H1 (cell line): ENCODE measurements at regions not wholly inside any gene's neighbourhood (a gene's known extent, or its start where the extent isn't known, plus 50 kb on each side); places are given as distances from the start of the nearest gene placed in this dataset.

Experiments used
- CTCF ChIA-PET: fragments of 300-600 bp; sonication (Branson Sonifier 250); formaldehyde crosslinking; loops from one replicate; lab custom pipeline; 2021; ENCODE audit not compliant: partially characterized antibody; lab: Charles Lee
- POLR2A ChIA-PET: fragments of 300-600 bp; sonication (Branson Sonifier 250); formaldehyde crosslinking; loops from one replicate; lab custom pipeline; 2021; ENCODE audit warnings: inconsistent platforms; ENCODE audit not compliant: partially characterized antibody; lab: Charles Lee
- DNase-seq, 2 experiments: peaks; one replicate each; pipeline versions ENCODE4 v3.0.0 to v3.0.0-alpha.2; 2010 to 2022; ENCODE audit warnings: low spot score in 2 of 2, low read depth in 1 of 2, mixed read lengths in 1 of 2
- FAIRE-seq: peaks from 2 replicates; lab custom pipeline; 2011; peaks lifted over from hg19 to GRCh38; lab: Jason Lieb, UNC
- H2AFZ ChIP-seq: 2 replicates; pipeline ENCODE4 v1.8.1; 2012; ENCODE audit warnings: low read length, inconsistent platforms
- H2AK5ac ChIP-seq: 2 replicates; pipeline ENCODE4 v1.6.1; 2013; ENCODE audit warnings: low read depth, low read length
- H2BK120ac ChIP-seq: replicated peaks from 2 replicates; pipeline ENCODE3; 2013; ENCODE audit warnings: low read depth, low read length, inconsistent platforms
- H2BK12ac ChIP-seq: 2 replicates; pipeline ENCODE4 v1.6.1; 2013; ENCODE audit warnings: low read depth, low read length
- H2BK15ac ChIP-seq: 2 replicates; pipeline ENCODE4 v1.6.1; 2013; ENCODE audit warnings: low read length
- H2BK20ac ChIP-seq: 2 replicates; pipeline ENCODE4 v1.6.1; 2013; ENCODE audit warnings: low read length
- H2BK5ac ChIP-seq: 2 replicates; pipeline ENCODE4 v1.6.1; 2013; ENCODE audit warnings: low read depth, low read length
- H3K14ac ChIP-seq: 2 replicates; pipeline ENCODE4 v1.6.1; 2013; ENCODE audit warnings: inconsistent platforms; ENCODE audit not compliant: insufficient read length
- H3K18ac ChIP-seq: 2 replicates; pipeline ENCODE4 v1.6.1; 2013; ENCODE audit warnings: low read length; ENCODE audit errors: extremely low read depth
- H3K23ac ChIP-seq: 2 replicates; pipeline ENCODE4 v1.6.1; 2013; ENCODE audit warnings: inconsistent platforms; ENCODE audit not compliant: insufficient read length
- H3K23me2 ChIP-seq: 2 replicates; pipeline ENCODE4 v1.6.1; 2013; ENCODE audit warnings: low read depth, low read length
- H3K27ac ChIP-seq: 2 replicates; pipeline ENCODE4 v1.6.1; 2011; ENCODE audit warnings: low read depth, low read length, inconsistent platforms
- H3K27me3 ChIP-seq, 4 experiments: replicated peaks in 1 of 4; 1 replicate in 1 of 4; 2 replicates in 3 of 4; pipeline versions ENCODE4 v1.6.1 to v1.8.1; 2011 to 2013; ENCODE audit warnings: low read length in 3 of 4, mild to moderate bottlenecking in 3 of 4, inconsistent platforms in 2 of 4, mixed read lengths in 2 of 4, moderate library complexity in 1 of 4; ENCODE audit not compliant: control insufficient read depth in 3 of 4, insufficient read depth in 3 of 4; ENCODE audit errors: extremely low read depth in 1 of 4
- H3K36me3 ChIP-seq, 4 experiments: 2 replicates each; pipeline versions ENCODE4 v1.6.1 to v1.8.1; 2011 to 2013; ENCODE audit warnings: mild to moderate bottlenecking in 4 of 4, low read length in 3 of 4, moderate library complexity in 2 of 4, control low read depth in 1 of 4, inconsistent platforms in 1 of 4; ENCODE audit not compliant: insufficient read depth in 4 of 4, control insufficient read depth in 2 of 4
- H3K4ac ChIP-seq: replicated peaks from 2 replicates; pipeline ENCODE3; 2013; ENCODE audit warnings: low read length, low read depth, mixed read lengths, inconsistent platforms; ENCODE audit not compliant: insufficient read length
- H3K4me1 ChIP-seq, 4 experiments: replicated peaks in 1 of 4; 1 replicate in 1 of 4; 2 replicates in 3 of 4; pipeline versions ENCODE4 v1.6.1 to v1.8.1; 2011 to 2013; ENCODE audit warnings: low read length in 3 of 4, inconsistent platforms in 2 of 4, mixed read lengths in 1 of 4; ENCODE audit not compliant: insufficient read depth in 4 of 4, control insufficient read depth in 3 of 4
- H3K4me2 ChIP-seq, 2 experiments: 2 replicates each; pipeline versions ENCODE4 v1.6.1 to v1.8.1; 2011 to 2013; ENCODE audit warnings: low read depth in 2 of 2, low read length in 2 of 2, control low read depth in 1 of 2, inconsistent platforms in 1 of 2, mild to moderate bottlenecking in 1 of 2; ENCODE audit not compliant: insufficient read depth in 1 of 2
- H3K4me3 ChIP-seq, 4 experiments: fragments of 200-600, 300-600 bp in 1 of 4; sonication (generic), shearing (Covaris generic), sonication (Bioruptor Twin) in 1 of 4; 2 replicates each; pipeline versions ENCODE4 v1.5.1 to v1.8.1; 2011 to 2016; ENCODE audit warnings: low read length in 4 of 4, low read depth in 3 of 4, control low read depth in 2 of 4, inconsistent platforms in 2 of 4, mild to moderate bottlenecking in 2 of 4, mixed read lengths in 1 of 4, moderate library complexity in 1 of 4; ENCODE audit not compliant: insufficient read depth in 2 of 4; ENCODE audit errors: extremely low read depth in 1 of 4
- H3K56ac ChIP-seq: replicated peaks from 2 replicates; pipeline ENCODE3; 2013; ENCODE audit warnings: low read depth, mild to moderate bottlenecking, mixed read lengths, low read length, inconsistent platforms; ENCODE audit not compliant: insufficient read length
- H3K79me1 ChIP-seq: 2 replicates; pipeline ENCODE4 v1.6.1; 2013; ENCODE audit warnings: low read depth, low read length, control low read depth
- H3K79me2 ChIP-seq, 2 experiments: 2 replicates each; pipeline versions ENCODE4 v1.6.1 to v1.8.1; 2012 to 2013; ENCODE audit warnings: low read length in 2 of 2, mild to moderate bottlenecking in 2 of 2, inconsistent platforms in 1 of 2; ENCODE audit not compliant: insufficient read depth in 2 of 2, control insufficient read depth in 1 of 2
- H3K9ac ChIP-seq, 4 experiments: replicated peaks in 1 of 4; 1 replicate in 1 of 4; 2 replicates in 3 of 4; pipeline versions ENCODE4 v1.6.1 to v1.8.1; 2011 to 2013; ENCODE audit warnings: low read depth in 3 of 4, low read length in 3 of 4, control low read depth in 2 of 4, mild to moderate bottlenecking in 2 of 4, moderate library complexity in 2 of 4, inconsistent platforms in 1 of 4; ENCODE audit errors: extremely low read depth in 1 of 4
- H3K9me3 ChIP-seq, 2 experiments: 2 replicates each; pipeline versions ENCODE4 v1.6.1 to v1.8.1; 2012 to 2013; ENCODE audit warnings: mild to moderate bottlenecking in 2 of 2, moderate library complexity in 2 of 2, control low read depth in 1 of 2, inconsistent platforms in 1 of 2, low read depth in 1 of 2, low read length in 1 of 2, mixed read lengths in 1 of 2; ENCODE audit not compliant: insufficient read depth in 2 of 2
- H4K20me1 ChIP-seq, 2 experiments: replicated peaks in 1 of 2; 2 replicates each; pipeline versions ENCODE3 to v1.8.1; 2011 to 2013; ENCODE audit warnings: inconsistent platforms in 2 of 2, low read length in 2 of 2, mild to moderate bottlenecking in 1 of 2; ENCODE audit not compliant: insufficient read depth in 2 of 2, control insufficient read depth in 1 of 2
- H4K5ac ChIP-seq: 2 replicates; pipeline ENCODE4 v1.6.1; 2013; ENCODE audit warnings: low read length, low read depth, mixed read lengths, inconsistent platforms; ENCODE audit not compliant: insufficient read length
- H4K8ac ChIP-seq: 2 replicates; pipeline ENCODE4 v1.8.0; 2013; ENCODE audit warnings: mild to moderate bottlenecking, moderate library complexity, low read length, inconsistent platforms; ENCODE audit not compliant: insufficient read depth; ENCODE audit errors: extremely low read depth
- H4K91ac ChIP-seq: replicated peaks from 2 replicates; pipeline ENCODE3; 2013; ENCODE audit warnings: low read length, mixed read lengths, inconsistent platforms; ENCODE audit not compliant: insufficient read length
- EP300 ChIP-seq, 2 experiments: IDR thresholded peaks; 1 replicate in 1 of 2; 2 replicates in 1 of 2; pipeline ENCODE4 v1.6.1; 2011 to 2012; ENCODE audit warnings: low read depth in 2 of 2, low read length in 2 of 2, mild to moderate bottlenecking in 2 of 2, borderline replicate concordance in 1 of 2, inconsistent platforms in 1 of 2, moderate library complexity in 1 of 2
- GTF2F1 ChIP-seq: IDR thresholded peaks from 2 replicates; pipeline ENCODE4 v1.6.1; 2012; ENCODE audit warnings: low read depth, low read length, improper control_type of control experiment, borderline replicate concordance
- KDM5A ChIP-seq: fragments of 200-600 bp; IDR thresholded peaks from 2 replicates; pipeline ENCODE4 v1.7.1; 2012; ENCODE audit warnings: mild to moderate bottlenecking, low read length, inconsistent platforms, mixed read lengths
- SP1 ChIP-seq: IDR thresholded peaks from 2 replicates; pipeline ENCODE4 v1.6.1; 2011; ENCODE audit warnings: low read depth, low read length
- SUZ12 ChIP-seq: fragments of 200-600 bp; sonication (generic); IDR thresholded peaks from 2 replicates; pipeline ENCODE4 v1.6.1; 2012; ENCODE audit warnings: mild to moderate bottlenecking, inconsistent platforms, low read length, moderate library complexity, mixed read lengths
- TBP ChIP-seq: IDR thresholded peaks from 2 replicates; pipeline ENCODE4 v1.6.1; 2011; ENCODE audit warnings: low read depth, low read length, improper control_type of control experiment
- WGBS, 2 experiments: shearing (Covaris generic) in 1 of 2; methylation state at CpG; one replicate each; pipeline versions ENCODE4 v1.1.6 to v1.1.7; 2013 to 2015; ENCODE audit warnings: low lambda C conversion rate in 2 of 2, mixed read lengths in 2 of 2, inconsistent platforms in 1 of 2, low coverage in 1 of 2, missing lambda C conversion rate in 1 of 2; ENCODE audit not compliant: insufficient replicate concordance in 2 of 2, insufficient coverage in 1 of 2, insufficient read length in 1 of 2; ENCODE audit errors: extremely low coverage in 1 of 2, missing lambda C conversion rate in 1 of 2; 5-methylcytosine and 5-hydroxymethylcytosine counted together

DNA sequence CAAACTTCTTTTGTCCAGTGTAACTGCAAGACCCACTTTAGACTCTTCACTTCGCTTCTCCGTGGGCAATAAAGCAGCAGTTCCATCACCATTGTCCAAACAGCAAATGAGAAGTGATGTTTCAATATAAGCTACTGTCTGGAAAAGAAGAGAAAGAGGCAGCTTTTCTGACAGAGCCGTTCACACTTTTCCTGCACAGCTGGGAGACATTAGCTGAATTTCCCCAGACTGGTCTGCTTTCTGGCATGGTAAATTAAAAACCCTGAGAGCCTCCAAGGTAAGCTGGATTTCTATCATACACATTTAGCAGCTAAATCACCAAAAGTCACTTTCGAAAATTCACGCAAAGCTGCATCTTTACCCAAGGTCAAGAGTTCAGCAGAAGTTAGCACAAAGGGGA is 108.5 kb upstream of the CMC1 start:
- Histone ChIP-seq H4K20me1 (no peaks in the 10 kb centered on the region), H3K23ac (no peak overlapping the region), H3K9me3 (no peaks in the 10 kb centered on the region), H3K23me2 (no peaks in the 10 kb centered on the region), H3K4me3 (no peak overlapping the region), H2BK120ac (no peak overlapping the region), H4K91ac (no peak overlapping the region), H3K79me1 (no peaks in the 10 kb centered on the region), H2AFZ (no peak overlapping the region), H3K56ac (no peak overlapping the region), H3K14ac (no peak overlapping the region), H2BK20ac (no peak overlapping the region), H2BK12ac (no peak overlapping the region), H4K8ac (no peak overlapping the region), H3K79me2 (no peaks in the 10 kb centered on the region), H3K4ac (no peak overlapping the region), H3K9ac (no peak overlapping the region), H2AK5ac (no peak overlapping the region), H3K4me1 (no peaks in the 10 kb centered on the region), H3K36me3 (no peaks in the 10 kb centered on the region), H2BK15ac (no peak overlapping the region), H3K27me3 (no peaks in the 10 kb centered on the region; a peak in 1 of 7 replicates), H2BK5ac (no peak overlapping the region), H3K18ac (no peak overlapping the region), H3K27ac (no peak overlapping the region), H4K5ac (no peak overlapping the region), H3K4me2 (no peak overlapping the region)
- POLR2A ChIA-PET, result no interaction called here
- CTCF ChIA-PET, result interaction anchor here (1.2 kb wide), 1 partner anchor 9 kb away, joined by 3 read pairs; no protein-coding TSS in a partner anchor
- FAIRE-seq (no peak), DNase-seq (no peak)
- WGBS, 2 experiments, result 87% methylated on average over 5 of the region's 5 CpGs; no CpG with 5 or more reads in 1 of the 2 experiments
- no peak for TF ChIP-seq KDM5A
- TF ChIP-seq SP1, result no peak
- no peak for TF ChIP-seq TBP
- no peak for TF ChIP-seq SUZ12
- TF ChIP-seq EP300 (IDR thresholded peaks at IDR 0.05; ENCODE audit: borderline replicate concordance in 1 of 2, low read depth in 2 of 2, low read length in 2 of 2), result no peak
- no peak for TF ChIP-seq GTF2F1
